GM06990 (cell line): ENCODE measurements at regions not wholly inside any gene's neighbourhood (a gene's known extent, or its start where the extent isn't known, plus 50 kb on each side); places are given as distances from the start of the nearest gene placed in this dataset.

ENCODE experiments used
- DNase-seq: peaks from one replicate; pipeline ENCODE4 v3.0.0-alpha.2; 2011; ENCODE audit not compliant: insufficient read length; ENCODE audit errors: extremely low read depth
- H3K27me3 ChIP-seq: replicated peaks from 2 replicates; pipeline ENCODE4 v1.6.0; 2011; ENCODE audit warnings: low read length; ENCODE audit not compliant: control insufficient read depth, insufficient read depth
- H3K36me3 ChIP-seq: 2 replicates; pipeline ENCODE4 v1.5.1; 2011; ENCODE audit warnings: low read length; ENCODE audit not compliant: control insufficient read depth, insufficient read depth
- H3K4me3 ChIP-seq: replicated peaks from 2 replicates; pipeline ENCODE4 v1.5.1; 2011; ENCODE audit warnings: low read depth, mild to moderate bottlenecking, control low read depth, low read length
- TF ChIP-seq, protein P1 (sequence below): IDR thresholded peaks from 2 replicates; pipeline ENCODE4 v1.5.1; 2011; ENCODE audit warnings: low read length, control low read depth, mild to moderate bottlenecking, inconsistent platforms; ENCODE audit not compliant: insufficient read depth, poor library complexity, severe bottlenecking

DNA sequence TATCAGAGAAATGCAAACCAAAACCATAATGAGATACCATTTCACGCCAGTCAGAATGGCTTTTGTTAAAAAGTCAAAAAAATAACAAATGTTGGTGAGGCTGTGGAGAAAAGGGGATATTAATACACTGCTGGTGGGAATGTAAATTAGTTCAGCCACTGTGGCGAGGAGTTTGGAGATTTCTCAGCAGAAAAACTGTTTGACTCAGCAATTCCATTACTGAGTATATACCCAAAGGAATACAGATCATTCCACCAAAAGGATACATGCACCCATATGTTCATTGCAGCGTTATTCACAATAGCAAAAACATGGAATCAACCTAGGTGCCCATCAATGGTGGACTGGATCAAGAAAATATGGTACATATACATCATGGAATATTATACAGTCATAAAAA is 54.5 kb upstream of the WDR75 start:
- no peak for DNase-seq
- H3K36me3 ChIP-seq = no peaks in the 10 kb centered on the region
- no peak overlapping the region for H3K4me3 ChIP-seq
- no peaks in the 10 kb centered on the region for H3K27me3 ChIP-seq
- TF ChIP-seq, protein P1, sequence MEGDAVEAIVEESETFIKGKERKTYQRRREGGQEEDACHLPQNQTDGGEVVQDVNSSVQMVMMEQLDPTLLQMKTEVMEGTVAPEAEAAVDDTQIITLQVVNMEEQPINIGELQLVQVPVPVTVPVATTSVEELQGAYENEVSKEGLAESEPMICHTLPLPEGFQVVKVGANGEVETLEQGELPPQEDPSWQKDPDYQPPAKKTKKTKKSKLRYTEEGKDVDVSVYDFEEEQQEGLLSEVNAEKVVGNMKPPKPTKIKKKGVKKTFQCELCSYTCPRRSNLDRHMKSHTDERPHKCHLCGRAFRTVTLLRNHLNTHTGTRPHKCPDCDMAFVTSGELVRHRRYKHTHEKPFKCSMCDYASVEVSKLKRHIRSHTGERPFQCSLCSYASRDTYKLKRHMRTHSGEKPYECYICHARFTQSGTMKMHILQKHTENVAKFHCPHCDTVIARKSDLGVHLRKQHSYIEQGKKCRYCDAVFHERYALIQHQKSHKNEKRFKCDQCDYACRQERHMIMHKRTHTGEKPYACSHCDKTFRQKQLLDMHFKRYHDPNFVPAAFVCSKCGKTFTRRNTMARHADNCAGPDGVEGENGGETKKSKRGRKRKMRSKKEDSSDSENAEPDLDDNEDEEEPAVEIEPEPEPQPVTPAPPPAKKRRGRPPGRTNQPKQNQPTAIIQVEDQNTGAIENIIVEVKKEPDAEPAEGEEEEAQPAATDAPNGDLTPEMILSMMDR = no peak

GRCh38 chr2:189391201-189391600 is 50.1 kb upstream of the WDR75 start:
- Histone ChIP-seq H3K36me3 (no peaks in the 10 kb centered on the region), H3K4me3 (no peak overlapping the region), H3K27me3 (no peaks in the 10 kb centered on the region)
- no peak for DNase-seq
- TF ChIP-seq, protein P1 = no peak
